ENCODE measurements at regions not wholly inside any gene's neighbourhood (a gene's known extent, or its start where the extent isn't known, plus 50 kb on each side); places are given as distances from the start of the nearest gene placed in this dataset.

GRCh38 chr11:116263770-116264169, 509.0 kb downstream of the BUD13 start:
- TF ChIP-seq CTCF (IDR thresholded peaks at IDR 0.05) (no peak), POLR2A (IDR thresholded peaks at IDR 0.05) (no peak), POLR2AphosphoS5 (IDR thresholded peaks at IDR 0.05) (no peak)

All from suprapubic skin (tissue), 4 donors.